ENCODE measurements at regions not wholly inside any gene's neighbourhood (a gene's known extent, or its start where the extent isn't known, plus 50 kb on each side); places are given as distances from the start of the nearest gene placed in this dataset.
"Not testable (repeated sequence)": the region's sequence is repeated elsewhere in the genome, so short reads cannot be mapped to it uniquely, and the experiment has no call there.

GRCh38 chr10:10687751-10688150 lies 329.9 kb upstream of the CELF2 start:
- no peak for DNase-seq (ENCODE audit: low read depth in 2 of 3, low spot score in 1 of 3)

- no peak for DNase-seq (ENCODE audit: low read depth in 2 of 3, low spot score in 1 of 3)
These were observed 318.2 kb upstream of the CELF2 start for GRCh38 chr10:10699427-10699826.

GRCh38 chr10:10701084-10701611 lies 316.5 kb upstream of the CELF2 start:
- no peak for DNase-seq (ENCODE audit: low read depth in 2 of 3, low spot score in 1 of 3)

- no peak for DNase-seq (ENCODE audit: low read depth in 2 of 3, low spot score in 1 of 3)
These were observed 315.5 kb upstream of the CELF2 start for GRCh38 chr10:10702211-10702610.

GRCh38 chr10:10703382-10703781 lies 314.3 kb upstream of the CELF2 start:
- DNase-seq (ENCODE audit: low read depth in 2 of 3, low spot score in 1 of 3) = no peak

- DNase-seq (ENCODE audit: low read depth in 2 of 3, low spot score in 1 of 3) = no peak
These were observed 305.4 kb upstream of the CELF2 start for GRCh38 chr10:10712155-10712704.

GRCh38 chr10:10714327-10714726 lies 303.3 kb upstream of the CELF2 start:
- no peak for DNase-seq (ENCODE audit: low read depth in 2 of 3, low spot score in 1 of 3)

GRCh38 chr10:10716972-10717371 lies 300.7 kb upstream of the CELF2 start:
- no peak for DNase-seq (ENCODE audit: low read depth in 2 of 3, low spot score in 1 of 3)

- no peak for DNase-seq (ENCODE audit: low read depth in 2 of 3, low spot score in 1 of 3)
These were observed 295.2 kb upstream of the CELF2 start for GRCh38 chr10:10722422-10722821.

GRCh38 chr10:10725196-10725595 lies 292.5 kb upstream of the CELF2 start:
- no peak for DNase-seq (ENCODE audit: low read depth in 2 of 3, low spot score in 1 of 3)

- no peak for DNase-seq (ENCODE audit: low read depth in 2 of 3, low spot score in 1 of 3)
These were observed 291.6 kb upstream of the CELF2 start for GRCh38 chr10:10726101-10726500.

- not testable (repeated sequence) for DNase-seq (ENCODE audit: low read depth in 2 of 3, low spot score in 1 of 3)
These were observed 290.3 kb upstream of the CELF2 start for GRCh38 chr10:10727411-10727810.

GRCh38 chr10:10727812-10728211 lies 289.9 kb upstream of the CELF2 start:
- DNase-seq (ENCODE audit: low read depth in 2 of 3, low spot score in 1 of 3) = no peak

- no peak for DNase-seq (ENCODE audit: low read depth in 2 of 3, low spot score in 1 of 3)
These were observed 287.1 kb upstream of the CELF2 start for GRCh38 chr10:10730471-10731043.

GRCh38 chr10:10731366-10731765 lies 286.3 kb upstream of the CELF2 start:
- DNase-seq (ENCODE audit: low read depth in 2 of 3, low spot score in 1 of 3) = no peak

- no peak for DNase-seq (ENCODE audit: low read depth in 2 of 3, low spot score in 1 of 3)
These were observed 283.2 kb upstream of the CELF2 start for GRCh38 chr10:10734356-10735064.

- no peak for DNase-seq (ENCODE audit: low read depth in 2 of 3, low spot score in 1 of 3)
These were observed 272.4 kb upstream of the CELF2 start for GRCh38 chr10:10745291-10745690.

- DNase-seq (ENCODE audit: low read depth in 2 of 3, low spot score in 1 of 3) = no peak
These were observed 262.2 kb upstream of the CELF2 start for GRCh38 chr10:10755490-10755889.

- no peak for DNase-seq (ENCODE audit: low read depth in 2 of 3, low spot score in 1 of 3)
These were observed 259.4 kb upstream of the CELF2 start for GRCh38 chr10:10758306-10758705.

GRCh38 chr10:10759806-10760205 lies 257.9 kb upstream of the CELF2 start:
- DNase-seq (ENCODE audit: low read depth in 2 of 3, low spot score in 1 of 3) = not testable (repeated sequence)

- DNase-seq (ENCODE audit: low read depth in 2 of 3, low spot score in 1 of 3) = no peak
These were observed 252.7 kb upstream of the CELF2 start for GRCh38 chr10:10765017-10765416.

- DNase-seq (ENCODE audit: low read depth in 2 of 3, low spot score in 1 of 3) = no peak
These were observed 245.3 kb upstream of the CELF2 start for GRCh38 chr10:10772411-10772810.

Measured in stimulated activated CD4-positive, alpha-beta T cell treated with anti-CD3 and anti-CD28 coated beads, Interleukin-12 subunit alpha, Interleukin-12 subunit beta, amount 100 ng/mL, for 48 hours (primary cell).